Activated CD8-positive, alpha-beta T cell treated with anti-CD3 and anti-CD28 coated beads for 36 hours (primary cell): ENCODE measurements at regions not wholly inside any gene's neighbourhood (a gene's known extent, or its start where the extent isn't known, plus 50 kb on each side); places are given as distances from the start of the nearest gene placed in this dataset.
"Not testable (repeated sequence)": the region's sequence is repeated elsewhere in the genome, so short reads cannot be mapped to it uniquely, and the experiment has no call there.

ENCODE experiments used
- ATAC-seq: fragments of 200-7000 bp; cut with Tn5 transposase; one replicate; pipeline ENCODE4 v1.10.0; 2021; ENCODE audit warnings: mild to moderate bottlenecking, moderate library complexity
- CTCF ChIA-PET: fragments of 350-600 bp; sonication (Branson Sonifier 250); formaldehyde crosslinking; loops from one replicate; lab custom pipeline; 2021; ENCODE audit warnings: antibody characterized with exemption; lab: Charles Lee
- POLR2A ChIA-PET: fragments of 350-600 bp; sonication (Branson Sonifier 250); formaldehyde crosslinking; loops from one replicate; lab custom pipeline; 2021; ENCODE audit warnings: antibody characterized with exemption; lab: Charles Lee
- DNase-seq: peaks from one replicate; pipeline ENCODE4 v3.0.0-alpha.2; 2020
- H3K27ac Mint-ChIP-seq: one replicate; pipeline ENCODE4 v1.8.0; 2021; ENCODE audit warnings: mild to moderate bottlenecking, mixed read lengths
- H3K27me3 Mint-ChIP-seq: one replicate; pipeline ENCODE4 v1.8.0; 2021; ENCODE audit warnings: mixed read lengths
- H3K36me3 Mint-ChIP-seq: one replicate; pipeline ENCODE4 v1.8.0; 2021; ENCODE audit warnings: low read depth, mixed read lengths
- H3K4me1 Mint-ChIP-seq: one replicate; pipeline ENCODE4 v1.8.0; 2021; ENCODE audit warnings: low read depth, mixed read lengths
- H3K4me3 Mint-ChIP-seq: one replicate; pipeline ENCODE4 v1.8.0; 2021; ENCODE audit warnings: mild to moderate bottlenecking, moderate library complexity, mixed read lengths
- H3K9me3 Mint-ChIP-seq: one replicate; pipeline ENCODE4 v1.8.0; 2021; ENCODE audit warnings: mixed read lengths
- CTCF ChIP-seq: fragments of 200-600 bp; IDR thresholded peaks from one replicate; pipeline ENCODE4 v1.8.0; 2022; ENCODE audit warnings: antibody characterized with exemption, mild to moderate bottlenecking
- intact Hi-C: fragments of 100-400 bp; cut with micrococcal nuclease; formaldehyde crosslinking; loops from one replicate; pipeline ENCODE4 v1.10.0; 2022

- CTCF ChIA-PET = no interaction called here
- TF ChIP-seq CTCF = no peak
- POLR2A ChIA-PET = no interaction called here
- Mint-ChIP-seq H3K4me3 (no peak overlapping the region), H3K9me3 (no peaks in the 10 kb centered on the region), H3K36me3 (no peaks in the 10 kb centered on the region), H3K4me1 (no peaks in the 10 kb centered on the region), H3K27ac (no peak overlapping the region), H3K27me3 (no peaks in the 10 kb centered on the region)
- DNase-seq (no peak), ATAC-seq (no peak)
- intact Hi-C loops = no loop called here
Observed at GRCh38 chr14:51464411-51464810, 187.3 kb upstream of the FRMD6 start.

GRCh38 chr14:51465486-51465885 is 186.2 kb upstream of the FRMD6 start:
- ChIA-PET CTCF (no interaction called here), POLR2A (no interaction called here)
- DNase-seq (no peak), ATAC-seq (no peak)
- TF ChIP-seq CTCF = no peak
- no peaks in the 10 kb centered on the region for H3K4me1 Mint-ChIP-seq
- no peaks in the 10 kb centered on the region for H3K27me3 Mint-ChIP-seq
- H3K36me3 Mint-ChIP-seq = no peaks in the 10 kb centered on the region
- no peak overlapping the region for H3K27ac Mint-ChIP-seq
- no peak overlapping the region for H3K4me3 Mint-ChIP-seq
- intact Hi-C loops = no loop called here
- no peaks in the 10 kb centered on the region for H3K9me3 Mint-ChIP-seq

GRCh38 chr14:51467392-51467791 is 184.3 kb upstream of the FRMD6 start:
- H3K9me3 Mint-ChIP-seq, intact Hi-C loops, H3K27me3 Mint-ChIP-seq, ATAC-seq, H3K27ac Mint-ChIP-seq, H3K36me3 Mint-ChIP-seq, H3K4me1 Mint-ChIP-seq, POLR2A ChIA-PET, H3K4me3 Mint-ChIP-seq, DNase-seq: not testable (repeated sequence)
- CTCF ChIA-PET = interaction anchor here (0.6 kb wide), 1 partner anchor 61 kb away, joined by 4 read pairs; no protein-coding TSS in a partner anchor

- Mint-ChIP-seq H3K27ac (no peak overlapping the region), H3K27me3 (peaks cover 2% of the 10 kb centered on the region), H3K36me3 (no peaks in the 10 kb centered on the region), H3K9me3 (no peaks in the 10 kb centered on the region), H3K4me1 (no peaks in the 10 kb centered on the region), H3K4me3 (no peak overlapping the region)
- CTCF ChIA-PET = no interaction called here
- no peak for TF ChIP-seq CTCF
- ATAC-seq = no peak
- intact Hi-C loops = no loop called here
- POLR2A ChIA-PET = no interaction called here
- DNase-seq = no peak
Observed at GRCh38 chr14:51468523-51468922, 183.2 kb upstream of the FRMD6 start.

GRCh38 chr14:51472881-51473280 is 178.8 kb upstream of the FRMD6 start:
- ChIA-PET CTCF (interaction anchor here (1.6 kb wide), 1 partner anchor 39 kb away, joined by 3 read pairs; no protein-coding TSS in a partner anchor), POLR2A (interaction anchor here (0.5 kb wide), 1 partner anchor 19 kb away, joined by 3 read pairs; no protein-coding TSS in a partner anchor)
- H3K4me3 Mint-ChIP-seq = no peak overlapping the region
- TF ChIP-seq CTCF = no peak
- H3K27ac Mint-ChIP-seq = no peak overlapping the region
- no peaks in the 10 kb centered on the region for H3K9me3 Mint-ChIP-seq
- peaks cover 6% of the 10 kb centered on the region for H3K27me3 Mint-ChIP-seq
- H3K4me1 Mint-ChIP-seq = peaks cover 2% of the 10 kb centered on the region
- no peaks in the 10 kb centered on the region for H3K36me3 Mint-ChIP-seq
- DNase-seq (no peak), ATAC-seq (no peak)
- intact Hi-C loops = no loop called here
